Omental fat pad (tissue), 3 donors: ENCODE measurements at regions not wholly inside any gene's neighbourhood (a gene's known extent, or its start where the extent isn't known, plus 50 kb on each side); places are given as distances from the start of the nearest gene placed in this dataset.

ENCODE experiments used
- ATAC-seq: fragments of 150-250 bp; one replicate; pipeline ENCODE4 v1.9.1; 2016; ENCODE audit warnings: mild to moderate bottlenecking, moderate library complexity; ENCODE audit not compliant: low FRiP score
- DNase-seq: peaks from one replicate; pipeline ENCODE4 v3.0.0-alpha.2; 2019; ENCODE audit warnings: low spot score
- CTCF ChIP-seq, 3 donors: fragments of 450-650 bp; IDR thresholded peaks; one replicate each; pipeline ENCODE4 v1.5.1; 2016 to 2017; ENCODE audit warnings: antibody characterized with exemption in 3 of 3, mild to moderate bottlenecking in 3 of 3, moderate library complexity in 2 of 3

DNA sequence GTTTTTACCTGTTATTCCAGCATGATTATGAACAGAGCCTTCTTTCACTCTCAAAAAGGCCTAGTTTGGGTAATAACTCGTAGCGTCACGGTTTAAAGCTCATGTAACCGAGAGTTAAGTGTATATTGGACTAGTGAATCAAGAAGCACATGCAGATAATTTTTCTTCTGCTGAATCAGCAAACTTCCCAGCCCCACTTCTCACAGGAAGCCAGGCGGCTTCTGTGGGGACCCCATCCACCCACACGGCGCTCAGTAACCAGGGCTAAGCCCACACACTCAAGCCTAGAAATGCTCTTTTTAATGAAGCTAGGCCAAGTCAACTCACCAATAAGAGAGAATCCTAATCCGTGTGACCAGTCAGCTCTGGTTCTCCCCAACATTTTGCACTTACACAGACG lies 191.2 kb upstream of the MGMT start:
- no peak for DNase-seq
- ATAC-seq, result no peak
- no peak for TF ChIP-seq CTCF (IDR thresholded peaks at IDR 0.05)

DNA sequence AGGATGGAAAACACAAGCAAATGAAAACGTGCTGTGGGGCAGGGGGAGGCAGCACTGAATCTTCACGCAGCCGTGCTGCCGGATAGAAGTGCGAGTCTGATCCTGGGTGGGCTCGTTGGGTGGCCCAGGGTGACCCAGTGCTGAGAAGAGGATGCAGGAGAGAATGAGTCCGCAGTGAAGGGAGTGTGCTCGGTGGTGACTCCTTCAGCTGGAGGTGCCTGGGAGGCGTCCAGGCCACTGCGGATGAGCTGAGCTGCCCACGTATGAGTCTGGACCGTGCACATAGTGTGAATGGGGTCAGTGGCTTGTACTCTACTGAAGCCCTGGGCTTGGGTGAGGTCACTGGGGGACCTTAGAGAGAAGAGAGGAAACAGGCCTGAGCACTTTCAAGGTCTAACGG lies 190.0 kb upstream of the MGMT start:
- DNase-seq (no peak), ATAC-seq (no peak)
- TF ChIP-seq CTCF (IDR thresholded peaks at IDR 0.05), result no peak

DNA sequence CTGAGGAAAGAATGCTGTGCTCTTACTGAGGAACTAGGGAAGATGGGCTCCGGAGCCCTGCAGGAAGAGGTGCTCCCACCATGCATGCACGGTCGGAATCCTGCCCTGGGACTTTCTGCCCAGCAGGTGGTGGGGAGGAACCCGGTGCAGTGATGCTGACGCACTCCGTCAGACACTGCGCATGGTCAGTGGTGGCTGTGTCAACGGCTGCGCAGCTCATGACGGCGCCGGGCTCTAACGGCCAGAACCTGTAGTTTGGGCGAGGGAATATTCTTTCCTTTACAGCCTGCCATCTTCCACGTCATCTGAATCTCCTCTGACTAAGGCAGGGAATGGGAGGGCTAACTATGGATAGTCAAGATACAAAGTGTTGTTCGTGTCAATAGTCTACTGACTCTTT lies 189.2 kb upstream of the MGMT start:
- TF ChIP-seq CTCF (IDR thresholded peaks at IDR 0.05), result no peak
- ATAC-seq, result no peak
- no peak for DNase-seq

GRCh38 chr10:129278686-129279085 lies 188.4 kb upstream of the MGMT start:
- ATAC-seq (no peak), DNase-seq (no peak)
- TF ChIP-seq CTCF (IDR thresholded peaks at IDR 0.05), result no peak

DNA sequence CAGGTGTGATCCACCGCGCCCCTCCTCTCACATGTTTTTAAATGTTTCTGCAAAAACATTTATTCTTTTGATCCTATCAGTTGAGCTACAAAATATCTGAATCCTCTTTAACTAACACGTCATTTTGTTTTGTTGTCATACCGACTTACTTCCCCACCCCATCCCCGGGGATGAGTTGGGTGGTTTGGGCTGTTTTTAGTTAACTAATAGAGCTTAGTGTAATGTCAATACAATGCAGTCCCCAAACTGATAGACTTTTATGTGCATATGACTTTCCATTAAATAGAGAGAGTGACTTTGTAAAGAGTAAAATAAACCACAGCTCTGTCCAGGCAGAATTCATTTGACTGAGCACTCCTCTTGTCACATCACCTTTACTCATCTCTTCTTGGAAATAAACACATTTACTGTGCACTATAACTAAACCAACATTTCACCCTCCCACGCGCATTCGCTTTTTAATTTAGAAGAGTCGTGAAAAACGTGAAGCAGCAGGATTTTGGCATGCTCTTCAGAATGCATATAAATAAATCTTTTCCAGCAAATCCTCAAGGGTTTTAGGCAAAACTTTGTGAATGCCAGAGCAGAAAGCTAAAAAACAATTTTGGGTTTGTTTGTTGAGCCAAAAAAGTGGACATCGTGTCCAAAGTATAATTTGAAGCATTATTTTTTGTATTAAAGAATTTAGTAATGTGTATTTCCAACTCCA lies 187.4 kb upstream of the MGMT start:
- DNase-seq (no peak), ATAC-seq (no peak)
- no peak for TF ChIP-seq CTCF (IDR thresholded peaks at IDR 0.05)

DNA sequence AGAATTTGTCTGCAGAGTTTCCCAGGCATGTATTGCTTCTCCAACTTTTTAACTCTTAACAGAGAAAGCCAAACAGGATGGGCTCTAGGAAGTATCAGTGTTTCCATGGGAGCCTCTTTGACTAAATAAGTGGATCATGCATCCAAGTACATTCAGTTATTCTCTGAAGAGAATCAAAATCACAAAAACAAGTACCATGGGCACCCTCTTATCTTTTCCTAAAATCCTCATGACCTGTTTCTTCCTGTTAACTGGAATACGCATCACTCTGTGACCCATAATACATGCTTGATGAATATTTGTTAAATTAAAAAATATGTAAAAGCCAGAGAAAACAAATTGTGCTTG lies 186.9 kb upstream of the MGMT start:
- TF ChIP-seq CTCF (IDR thresholded peaks at IDR 0.05), result no peak

GRCh38 chr10:129280908-129281586 lies 186.0 kb upstream of the MGMT start:
- no peak for DNase-seq
- no peak for ATAC-seq
- TF ChIP-seq CTCF (IDR thresholded peaks at IDR 0.05), result no peak

More for the DNA sequence above, 186.9 kb upstream of the MGMT start:
- ATAC-seq (no peak), DNase-seq (no peak)
